CD14-positive monocyte (primary cell): ENCODE measurements at regions not wholly inside any gene's neighbourhood (a gene's known extent, or its start where the extent isn't known, plus 50 kb on each side); places are given as distances from the start of the nearest gene placed in this dataset.

Experiments
- DNase-seq, 3 donors: peaks; one replicate each; pipeline ENCODE4 v3.0.0-alpha.2; 2011 to 2022
- H2AFZ ChIP-seq: 2 replicates; pipeline ENCODE4 v1.6.0; 2012; ENCODE audit warnings: mild to moderate bottlenecking, low read depth, low read length, inconsistent platforms; ENCODE audit not compliant: insufficient read depth, poor library complexity, severe bottlenecking
- H3K27ac ChIP-seq, 2 donors: 1 replicate in 1 of 2; 2 replicates in 1 of 2; pipeline ENCODE4 v1.5.1; 2012 to 2013; ENCODE audit warnings: low read length in 2 of 2, control low read depth in 1 of 2, inconsistent platforms in 1 of 2, low read depth in 1 of 2, mild to moderate bottlenecking in 1 of 2
- H3K27me3 ChIP-seq, 2 donors: one replicate each; pipeline versions ENCODE4 v1.6.0 to v1.6.1; 2011 to 2013; ENCODE audit warnings: low read length in 2 of 2; ENCODE audit not compliant: control insufficient read depth in 2 of 2, insufficient read depth in 2 of 2
- H3K36me3 ChIP-seq, 2 donors: replicated peaks in 1 of 2; 1 replicate in 1 of 2; 2 replicates in 1 of 2; pipeline versions ENCODE4 v1.5.1 to v1.6.1; 2012 to 2013; ENCODE audit warnings: low read length in 2 of 2, control low read depth in 1 of 2, inconsistent platforms in 1 of 2, mild to moderate bottlenecking in 1 of 2; ENCODE audit not compliant: insufficient read depth in 2 of 2, control insufficient read depth in 1 of 2
- H3K4me1 ChIP-seq, 2 donors: 1 replicate in 1 of 2; 2 replicates in 1 of 2; pipeline versions ENCODE4 v1.5.1 to v1.6.1; 2012 to 2013; ENCODE audit warnings: low read length in 2 of 2, control low read depth in 1 of 2, inconsistent platforms in 1 of 2, mild to moderate bottlenecking in 1 of 2, moderate library complexity in 1 of 2; ENCODE audit not compliant: insufficient read depth in 2 of 2, control insufficient read depth in 1 of 2
- H3K4me2 ChIP-seq: replicated peaks from 2 replicates; pipeline ENCODE3; 2012; ENCODE audit warnings: low read length, moderate library complexity, mild to moderate bottlenecking; ENCODE audit not compliant: poor library complexity, severe bottlenecking; ENCODE audit errors: extremely low read depth
- H3K4me3 ChIP-seq, 3 experiments: fragments of 200-600 bp in 1 of 3; sonication (generic) in 1 of 3; replicated peaks in 1 of 3; 1 replicate in 2 of 3; 2 replicates in 1 of 3; pipeline ENCODE4 v1.5.1; 2011 to 2013; ENCODE audit warnings: low read length in 3 of 3, mild to moderate bottlenecking in 3 of 3, control low read depth in 2 of 3, low read depth in 2 of 3, inconsistent platforms in 1 of 3, moderate library complexity in 1 of 3
- H3K79me2 ChIP-seq: 2 replicates; pipeline ENCODE4 v1.6.0; 2012; ENCODE audit warnings: mild to moderate bottlenecking, control low read depth, inconsistent platforms, low read length, moderate library complexity; ENCODE audit not compliant: insufficient read depth
- H3K9ac ChIP-seq: 2 replicates; pipeline ENCODE4 v1.6.0; 2017; ENCODE audit warnings: low read length, mild to moderate bottlenecking; ENCODE audit not compliant: insufficient read depth, poor library complexity, severe bottlenecking
- H3K9me3 ChIP-seq, 2 donors: replicated peaks in 1 of 2; 1 replicate in 1 of 2; 2 replicates in 1 of 2; pipeline versions ENCODE4 v1.5.1 to v1.6.1; 2012 to 2013; ENCODE audit warnings: low read length in 2 of 2, control low read depth in 1 of 2; ENCODE audit not compliant: control insufficient read depth in 1 of 2, insufficient read depth in 1 of 2
- H4K20me1 ChIP-seq: 2 replicates; pipeline ENCODE4 v1.6.0; 2012; ENCODE audit warnings: mild to moderate bottlenecking, low read length, control low read depth, moderate library complexity; ENCODE audit not compliant: insufficient read depth
- H3K27ac Mint-ChIP-seq, 7 donors: one replicate each; pipeline ENCODE4 v1.8.0; 2020; ENCODE audit warnings: mild to moderate bottlenecking in 7 of 7, mixed read lengths in 7 of 7, moderate library complexity in 6 of 7, inconsistent platforms in 2 of 7
- H3K27me3 Mint-ChIP-seq, 3 donors: one replicate each; pipeline ENCODE4 v1.8.0; 2021 to 2022; ENCODE audit warnings: low read depth in 3 of 3, mild to moderate bottlenecking in 3 of 3, mixed read lengths in 3 of 3, moderate library complexity in 3 of 3, inconsistent platforms in 1 of 3
- H3K36me3 Mint-ChIP-seq, 2 donors: one replicate each; pipeline ENCODE4 v1.8.0; 2020; ENCODE audit warnings: mixed read lengths in 2 of 2, inconsistent platforms in 1 of 2, mild to moderate bottlenecking in 1 of 2
- H3K4me1 Mint-ChIP-seq: one replicate; pipeline ENCODE4 v1.8.0; 2020; ENCODE audit warnings: mild to moderate bottlenecking, mixed read lengths
- H3K4me3 Mint-ChIP-seq, 2 donors: one replicate each; pipeline ENCODE4 v1.8.0; 2020; ENCODE audit warnings: mild to moderate bottlenecking in 2 of 2, mixed read lengths in 2 of 2, moderate library complexity in 1 of 2
- H3K9me3 Mint-ChIP-seq, 7 donors: one replicate each; pipeline ENCODE4 v1.8.0; 2020 to 2022; ENCODE audit warnings: mixed read lengths in 7 of 7, mild to moderate bottlenecking in 6 of 7, moderate library complexity in 6 of 7, inconsistent platforms in 2 of 7
- WGBS: methylation state at CpG from one replicate; pipeline ENCODE4 v1.1.5; 2013; ENCODE audit warnings: missing lambda C conversion rate; ENCODE audit not compliant: insufficient coverage; 5-methylcytosine and 5-hydroxymethylcytosine counted together
- intact Hi-C, 2 donors: fragments of 100-400 bp; cut with micrococcal nuclease; formaldehyde crosslinking; loops; one replicate each; pipeline versions ENCODE4 v1.15.0 to v1.15.1; 2023
- TF ChIP-seq, protein P1 (sequence below): fragments of 200-600 bp; IDR thresholded peaks from one replicate; pipeline ENCODE4 v1.8.0; 2022; ENCODE audit warnings: antibody characterized with exemption, mild to moderate bottlenecking

DNA sequence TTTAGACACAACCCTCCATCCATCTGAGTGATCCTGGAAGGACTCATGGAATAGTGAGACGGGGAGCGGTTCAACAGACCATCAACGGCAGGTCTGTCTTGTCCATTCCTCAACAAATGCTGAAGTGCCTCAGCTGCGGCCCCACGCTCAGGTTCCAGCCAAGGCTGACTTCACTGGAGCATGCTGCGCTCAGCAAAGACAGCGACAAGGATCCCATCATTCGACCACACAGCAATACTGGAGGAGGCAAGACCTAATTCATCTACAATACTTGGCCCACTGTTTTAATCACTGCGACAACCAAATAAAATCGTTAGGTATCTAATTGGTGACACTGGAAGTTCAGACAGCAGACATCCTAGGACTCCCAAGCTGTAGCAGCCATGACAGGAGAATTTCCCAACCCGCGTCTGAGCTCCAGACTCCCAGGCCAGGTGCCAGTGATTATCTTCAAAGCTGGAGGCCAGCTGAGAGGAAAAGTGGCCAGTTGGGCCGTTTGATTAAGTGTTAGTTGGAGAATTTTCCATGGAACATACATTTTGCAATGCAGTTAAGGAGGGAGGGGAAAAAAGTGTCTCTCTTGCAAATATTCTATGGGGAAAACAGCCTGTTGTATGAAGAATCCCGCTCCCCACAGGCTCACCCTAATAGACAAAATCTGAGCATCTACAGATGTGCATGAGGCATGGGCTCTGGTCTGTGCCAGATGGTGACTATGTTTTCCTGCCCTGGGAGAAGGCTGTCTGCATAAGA lies 92.5 kb upstream of the SLC35G4 start:
- Histone ChIP-seq H3K9me3 (no peaks in the 10 kb centered on the region), H3K27me3 (no peaks in the 10 kb centered on the region), H2AFZ (no peak overlapping the region), H3K9ac (no peak overlapping the region), H4K20me1 (no peaks in the 10 kb centered on the region), H3K79me2 (no peaks in the 10 kb centered on the region), H3K4me1 (no peaks in the 10 kb centered on the region), H3K27ac (no peak overlapping the region), H3K4me2 (no peak overlapping the region), H3K4me3 (no peak overlapping the region), H3K36me3 (no peaks in the 10 kb centered on the region)
- WGBS = 87% methylated on average over 12 of the region's 14 CpGs
- intact Hi-C loops = no loop called here
- H3K4me1 Mint-ChIP-seq = peaks cover 5% of the 10 kb centered on the region
- TF ChIP-seq, protein P1, sequence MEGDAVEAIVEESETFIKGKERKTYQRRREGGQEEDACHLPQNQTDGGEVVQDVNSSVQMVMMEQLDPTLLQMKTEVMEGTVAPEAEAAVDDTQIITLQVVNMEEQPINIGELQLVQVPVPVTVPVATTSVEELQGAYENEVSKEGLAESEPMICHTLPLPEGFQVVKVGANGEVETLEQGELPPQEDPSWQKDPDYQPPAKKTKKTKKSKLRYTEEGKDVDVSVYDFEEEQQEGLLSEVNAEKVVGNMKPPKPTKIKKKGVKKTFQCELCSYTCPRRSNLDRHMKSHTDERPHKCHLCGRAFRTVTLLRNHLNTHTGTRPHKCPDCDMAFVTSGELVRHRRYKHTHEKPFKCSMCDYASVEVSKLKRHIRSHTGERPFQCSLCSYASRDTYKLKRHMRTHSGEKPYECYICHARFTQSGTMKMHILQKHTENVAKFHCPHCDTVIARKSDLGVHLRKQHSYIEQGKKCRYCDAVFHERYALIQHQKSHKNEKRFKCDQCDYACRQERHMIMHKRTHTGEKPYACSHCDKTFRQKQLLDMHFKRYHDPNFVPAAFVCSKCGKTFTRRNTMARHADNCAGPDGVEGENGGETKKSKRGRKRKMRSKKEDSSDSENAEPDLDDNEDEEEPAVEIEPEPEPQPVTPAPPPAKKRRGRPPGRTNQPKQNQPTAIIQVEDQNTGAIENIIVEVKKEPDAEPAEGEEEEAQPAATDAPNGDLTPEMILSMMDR = no peak
- no peak overlapping the region for H3K4me3 Mint-ChIP-seq
- peaks cover 0 to 6% (median 0%) of the 10 kb centered on the region in 3 donors for H3K27me3 Mint-ChIP-seq
- no peak for DNase-seq
- H3K9me3 Mint-ChIP-seq = no peaks in the 10 kb centered on the region
- H3K36me3 Mint-ChIP-seq = no peaks in the 10 kb centered on the region
- no peak overlapping the region for H3K27ac Mint-ChIP-seq

DNA sequence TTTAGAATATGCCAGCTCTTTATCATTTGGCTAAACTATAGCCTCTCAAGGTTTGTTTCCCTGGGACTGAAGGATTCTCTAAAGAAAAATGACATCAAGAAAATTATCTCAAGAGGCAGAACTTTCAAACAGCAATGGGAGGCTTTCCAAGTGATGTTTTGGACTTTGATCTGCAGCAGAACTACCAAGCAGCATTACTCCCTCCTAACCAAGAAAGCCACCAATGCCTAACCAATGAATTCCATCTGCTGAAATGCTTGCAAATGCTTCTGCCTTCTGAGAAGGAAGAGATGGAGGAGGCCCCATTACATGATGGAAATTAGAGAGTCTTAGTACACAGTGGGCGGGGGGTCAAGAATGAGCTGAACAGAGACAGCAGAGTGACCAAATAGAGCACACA lies 95.1 kb upstream of the SLC35G4 start:
- Mint-ChIP-seq H3K9me3 (no peaks in the 10 kb centered on the region), H3K4me1 (peaks cover 14% of the 10 kb centered on the region), H3K4me3 (no peak overlapping the region), H3K36me3 (no peaks in the 10 kb centered on the region), H3K27ac (no peak overlapping the region), H3K27me3 (peaks cover 0 to 6% (median 0%) of the 10 kb centered on the region in 3 donors)
- TF ChIP-seq, protein P1 = no peak
- intact Hi-C loops = no loop called here
- Histone ChIP-seq H3K27me3 (no peaks in the 10 kb centered on the region), H3K9me3 (no peaks in the 10 kb centered on the region), H3K4me2 (no peak overlapping the region), H3K36me3 (no peaks in the 10 kb centered on the region), H3K79me2 (no peaks in the 10 kb centered on the region), H3K27ac (no peak overlapping the region), H3K4me1 (no peaks in the 10 kb centered on the region), H2AFZ (no peak overlapping the region), H4K20me1 (no peaks in the 10 kb centered on the region), H3K9ac (no peak overlapping the region), H3K4me3 (no peak overlapping the region)
- no CpG with 5 or more reads among the region's 1 CpG for WGBS
- no peak for DNase-seq
